CD14-positive monocyte (primary cell): ENCODE measurements at regions not wholly inside any gene's neighbourhood (a gene's known extent, or its start where the extent isn't known, plus 50 kb on each side); places are given as distances from the start of the nearest gene placed in this dataset.

Source experiments
- DNase-seq, 3 donors: peaks; one replicate each; pipeline ENCODE4 v3.0.0-alpha.2; 2011 to 2022
- H2AFZ ChIP-seq: 2 replicates; pipeline ENCODE4 v1.6.0; 2012; ENCODE audit warnings: mild to moderate bottlenecking, low read depth, low read length, inconsistent platforms; ENCODE audit not compliant: insufficient read depth, poor library complexity, severe bottlenecking
- H3K27ac ChIP-seq, 2 donors: 1 replicate in 1 of 2; 2 replicates in 1 of 2; pipeline ENCODE4 v1.5.1; 2012 to 2013; ENCODE audit warnings: low read length in 2 of 2, control low read depth in 1 of 2, inconsistent platforms in 1 of 2, low read depth in 1 of 2, mild to moderate bottlenecking in 1 of 2
- H3K27me3 ChIP-seq, 2 donors: one replicate each; pipeline versions ENCODE4 v1.6.0 to v1.6.1; 2011 to 2013; ENCODE audit warnings: low read length in 2 of 2; ENCODE audit not compliant: control insufficient read depth in 2 of 2, insufficient read depth in 2 of 2
- H3K36me3 ChIP-seq, 2 donors: replicated peaks in 1 of 2; 1 replicate in 1 of 2; 2 replicates in 1 of 2; pipeline versions ENCODE4 v1.5.1 to v1.6.1; 2012 to 2013; ENCODE audit warnings: low read length in 2 of 2, control low read depth in 1 of 2, inconsistent platforms in 1 of 2, mild to moderate bottlenecking in 1 of 2; ENCODE audit not compliant: insufficient read depth in 2 of 2, control insufficient read depth in 1 of 2
- H3K4me1 ChIP-seq, 2 donors: 1 replicate in 1 of 2; 2 replicates in 1 of 2; pipeline versions ENCODE4 v1.5.1 to v1.6.1; 2012 to 2013; ENCODE audit warnings: low read length in 2 of 2, control low read depth in 1 of 2, inconsistent platforms in 1 of 2, mild to moderate bottlenecking in 1 of 2, moderate library complexity in 1 of 2; ENCODE audit not compliant: insufficient read depth in 2 of 2, control insufficient read depth in 1 of 2
- H3K4me2 ChIP-seq: replicated peaks from 2 replicates; pipeline ENCODE3; 2012; ENCODE audit warnings: low read length, moderate library complexity, mild to moderate bottlenecking; ENCODE audit not compliant: poor library complexity, severe bottlenecking; ENCODE audit errors: extremely low read depth
- H3K4me3 ChIP-seq, 3 experiments: fragments of 200-600 bp in 1 of 3; sonication (generic) in 1 of 3; replicated peaks in 1 of 3; 1 replicate in 2 of 3; 2 replicates in 1 of 3; pipeline ENCODE4 v1.5.1; 2011 to 2013; ENCODE audit warnings: low read length in 3 of 3, mild to moderate bottlenecking in 3 of 3, control low read depth in 2 of 3, low read depth in 2 of 3, inconsistent platforms in 1 of 3, moderate library complexity in 1 of 3
- H3K79me2 ChIP-seq: 2 replicates; pipeline ENCODE4 v1.6.0; 2012; ENCODE audit warnings: mild to moderate bottlenecking, control low read depth, inconsistent platforms, low read length, moderate library complexity; ENCODE audit not compliant: insufficient read depth
- H3K9ac ChIP-seq: 2 replicates; pipeline ENCODE4 v1.6.0; 2017; ENCODE audit warnings: low read length, mild to moderate bottlenecking; ENCODE audit not compliant: insufficient read depth, poor library complexity, severe bottlenecking
- H3K9me3 ChIP-seq, 2 donors: replicated peaks in 1 of 2; 1 replicate in 1 of 2; 2 replicates in 1 of 2; pipeline versions ENCODE4 v1.5.1 to v1.6.1; 2012 to 2013; ENCODE audit warnings: low read length in 2 of 2, control low read depth in 1 of 2; ENCODE audit not compliant: control insufficient read depth in 1 of 2, insufficient read depth in 1 of 2
- H4K20me1 ChIP-seq: 2 replicates; pipeline ENCODE4 v1.6.0; 2012; ENCODE audit warnings: mild to moderate bottlenecking, low read length, control low read depth, moderate library complexity; ENCODE audit not compliant: insufficient read depth
- H3K27ac Mint-ChIP-seq, 7 donors: one replicate each; pipeline ENCODE4 v1.8.0; 2020; ENCODE audit warnings: mild to moderate bottlenecking in 7 of 7, mixed read lengths in 7 of 7, moderate library complexity in 6 of 7, inconsistent platforms in 2 of 7
- H3K27me3 Mint-ChIP-seq, 3 donors: one replicate each; pipeline ENCODE4 v1.8.0; 2021 to 2022; ENCODE audit warnings: low read depth in 3 of 3, mild to moderate bottlenecking in 3 of 3, mixed read lengths in 3 of 3, moderate library complexity in 3 of 3, inconsistent platforms in 1 of 3
- H3K36me3 Mint-ChIP-seq, 2 donors: one replicate each; pipeline ENCODE4 v1.8.0; 2020; ENCODE audit warnings: mixed read lengths in 2 of 2, inconsistent platforms in 1 of 2, mild to moderate bottlenecking in 1 of 2
- H3K4me1 Mint-ChIP-seq: one replicate; pipeline ENCODE4 v1.8.0; 2020; ENCODE audit warnings: mild to moderate bottlenecking, mixed read lengths
- H3K4me3 Mint-ChIP-seq, 2 donors: one replicate each; pipeline ENCODE4 v1.8.0; 2020; ENCODE audit warnings: mild to moderate bottlenecking in 2 of 2, mixed read lengths in 2 of 2, moderate library complexity in 1 of 2
- H3K9me3 Mint-ChIP-seq, 7 donors: one replicate each; pipeline ENCODE4 v1.8.0; 2020 to 2022; ENCODE audit warnings: mixed read lengths in 7 of 7, mild to moderate bottlenecking in 6 of 7, moderate library complexity in 6 of 7, inconsistent platforms in 2 of 7
- CTCF ChIP-seq: fragments of 200-600 bp; IDR thresholded peaks from one replicate; pipeline ENCODE4 v1.8.0; 2022; ENCODE audit warnings: antibody characterized with exemption, mild to moderate bottlenecking
- WGBS: methylation state at CpG from one replicate; pipeline ENCODE4 v1.1.5; 2013; ENCODE audit warnings: missing lambda C conversion rate; ENCODE audit not compliant: insufficient coverage; 5-methylcytosine and 5-hydroxymethylcytosine counted together
- intact Hi-C, 2 donors: fragments of 100-400 bp; cut with micrococcal nuclease; formaldehyde crosslinking; loops; one replicate each; pipeline versions ENCODE4 v1.15.0 to v1.15.1; 2023

- H3K4me2 ChIP-seq, result no peak overlapping the region
- H3K27me3 ChIP-seq, result peaks cover 0 to 2% of the 10 kb centered on the region in 2 donors
- H2AFZ ChIP-seq, result no peak overlapping the region
- H3K4me1 Mint-ChIP-seq, result no peaks in the 10 kb centered on the region
- H3K9ac ChIP-seq, result no peak overlapping the region
- intact Hi-C loops, result no loop called here
- no peak overlapping the region for H3K27ac ChIP-seq
- no peak overlapping the region for H3K27ac Mint-ChIP-seq
- H3K9me3 ChIP-seq, result no peaks in the 10 kb centered on the region
- DNase-seq, result no peak
- H3K36me3 Mint-ChIP-seq, result no peaks in the 10 kb centered on the region
- TF ChIP-seq CTCF, result no peak
- no peaks in the 10 kb centered on the region for H3K36me3 ChIP-seq
- peaks cover 5 to 8% (median 7%) of the 10 kb centered on the region in 3 donors for H3K27me3 Mint-ChIP-seq
- no CpG with 5 or more reads among the region's 2 CpGs for WGBS
- H3K79me2 ChIP-seq, result no peaks in the 10 kb centered on the region
- H3K4me1 ChIP-seq, result no peaks in the 10 kb centered on the region
- H3K4me3 Mint-ChIP-seq, result no peak overlapping the region
- H4K20me1 ChIP-seq, result no peaks in the 10 kb centered on the region
- no peak overlapping the region for H3K4me3 ChIP-seq
- H3K9me3 Mint-ChIP-seq, result peaks cover 0 to 3% (median 0%) of the 10 kb centered on the region in 7 donors
Measured at GRCh38 chr4:173934201-173934600, 349.3 kb downstream of the FBXO8 start.

- WGBS, result no CpG with 5 or more reads among the region's 2 CpGs
- Mint-ChIP-seq H3K9me3 (peaks cover 0 to 3% (median 0%) of the 10 kb centered on the region in 7 donors), H3K36me3 (no peaks in the 10 kb centered on the region), H3K27ac (no peak overlapping the region), H3K27me3 (peaks cover 6 to 8% (median 7%) of the 10 kb centered on the region in 3 donors), H3K4me1 (no peaks in the 10 kb centered on the region), H3K4me3 (no peak overlapping the region)
- intact Hi-C loops, result no loop called here
- Histone ChIP-seq H3K27me3 (peaks cover 0 to 2% of the 10 kb centered on the region in 2 donors), H3K27ac (no peak overlapping the region), H3K4me2 (no peak overlapping the region), H3K4me1 (no peaks in the 10 kb centered on the region), H3K9ac (no peak overlapping the region), H3K9me3 (no peaks in the 10 kb centered on the region), H2AFZ (no peak overlapping the region), H3K4me3 (no peak overlapping the region), H4K20me1 (no peaks in the 10 kb centered on the region), H3K79me2 (no peaks in the 10 kb centered on the region), H3K36me3 (no peaks in the 10 kb centered on the region)
- TF ChIP-seq CTCF, result no peak
- no peak for DNase-seq
Measured at GRCh38 chr4:173932701-173933100, 350.8 kb downstream of the FBXO8 start.
